Esophagus muscularis mucosa (tissue), 4 donors: ENCODE measurements at regions not wholly inside any gene's neighbourhood (a gene's known extent, or its start where the extent isn't known, plus 50 kb on each side); places are given as distances from the start of the nearest gene placed in this dataset.

Source experiments
- DNase-seq: peaks from one replicate; pipeline ENCODE4 v3.0.0-alpha.2; 2017; ENCODE audit errors: extremely low spot score
- H3K27ac ChIP-seq, 4 donors: fragments of 200-600 bp; sonication (generic); replicated peaks in 1 of 4; 1 replicate in 3 of 4; 2 replicates in 1 of 4; pipeline ENCODE4 v1.5.1; 2016 to 2019; ENCODE audit warnings: mild to moderate bottlenecking in 1 of 4
- H3K27me3 ChIP-seq, 4 donors: fragments of 200-600 bp; sonication (generic); one replicate each; pipeline versions ENCODE4 v1.5.1 to v1.6.0; 2016 to 2019
- H3K36me3 ChIP-seq, 4 donors: fragments of 200-600 bp; sonication (generic); one replicate each; pipeline ENCODE4 v1.5.1; 2016 to 2019
- H3K4me1 ChIP-seq, 4 donors: fragments of 200-600 bp; sonication (generic); one replicate each; pipeline ENCODE4 v1.5.1; 2016 to 2019
- H3K4me3 ChIP-seq, 4 donors: fragments of 200-600 bp; sonication (generic); 1 replicate in 2 of 4; 2 replicates in 2 of 4; pipeline ENCODE4 v1.5.1; 2016 to 2019; ENCODE audit warnings: mild to moderate bottlenecking in 4 of 4, moderate library complexity in 1 of 4
- H3K9me3 ChIP-seq, 4 donors: fragments of 200-600 bp; sonication (generic); 1 replicate in 3 of 4; 2 replicates in 1 of 4; pipeline ENCODE4 v1.5.1; 2016 to 2019
- EP300 ChIP-seq: sonication (generic); formaldehyde crosslinking; IDR thresholded peaks from one replicate; pipeline ENCODE4 v1.6.1; 2017; ENCODE audit warnings: antibody characterized with exemption
- POLR2A ChIP-seq: fragments of 450-650 bp; IDR thresholded peaks from one replicate; pipeline ENCODE4 v1.6.1; 2017; ENCODE audit warnings: antibody characterized with exemption, moderate library complexity, mild to moderate bottlenecking, low read depth
- POLR2AphosphoS5 ChIP-seq, 2 donors: sonication (generic); formaldehyde crosslinking; IDR thresholded peaks; one replicate each; pipeline ENCODE4 v1.6.1; 2017; ENCODE audit warnings: antibody characterized with exemption in 2 of 2
- WGBS: methylation state at CpG from one replicate; pipeline ENCODE4 v1.1.5; 2018; 5-methylcytosine and 5-hydroxymethylcytosine counted together
- intact Hi-C: fragments of 100-400 bp; cut with DNase I; formaldehyde crosslinking; loops from one replicate; pipeline ENCODE4 v1.15.1; 2023
- TF ChIP-seq, protein P1 (sequence below), 3 experiments: fragments of 200-600 bp in 2 of 3; fragments of 450-650 bp in 1 of 3; sonication (generic) in 2 of 3; IDR thresholded peaks; one replicate each; pipeline ENCODE4 v1.5.1; 2017 to 2019; ENCODE audit warnings: antibody characterized with exemption in 3 of 3, mild to moderate bottlenecking in 2 of 3, moderate library complexity in 1 of 3

DNA sequence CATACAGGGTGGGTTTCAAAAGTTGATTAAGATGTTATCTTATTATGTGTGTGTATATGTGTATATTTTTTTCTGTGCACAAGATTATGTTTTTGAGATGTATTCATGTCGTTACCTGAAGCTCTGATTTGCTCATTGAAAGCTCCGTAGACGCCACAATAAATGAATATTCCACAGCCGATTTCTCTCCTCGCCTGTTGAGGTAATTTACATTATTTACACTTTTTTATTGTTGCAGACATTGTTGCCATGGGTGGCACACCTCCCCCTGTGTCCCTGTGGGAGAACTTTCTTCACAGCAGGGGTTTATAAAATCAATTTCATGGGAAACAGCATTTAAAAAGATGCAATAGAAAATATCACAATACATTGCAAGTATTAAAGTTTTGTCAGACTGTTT lies 100.6 kb downstream of the GLI2 start:
- no peak overlapping the region for H3K4me3 ChIP-seq
- H3K9me3 ChIP-seq = no peaks in the 10 kb centered on the region
- WGBS = 95% methylated on average over 5 of the region's 5 CpGs
- H3K36me3 ChIP-seq = no peaks in the 10 kb centered on the region
- H3K27ac ChIP-seq = no peak overlapping the region
- H3K4me1 ChIP-seq = peaks cover 0 to 3% (median 2%) of the 10 kb centered on the region in 4 donors
- no peak for DNase-seq
- intact Hi-C loops = no loop called here
- no peak for TF ChIP-seq POLR2A
- TF ChIP-seq, protein P1, sequence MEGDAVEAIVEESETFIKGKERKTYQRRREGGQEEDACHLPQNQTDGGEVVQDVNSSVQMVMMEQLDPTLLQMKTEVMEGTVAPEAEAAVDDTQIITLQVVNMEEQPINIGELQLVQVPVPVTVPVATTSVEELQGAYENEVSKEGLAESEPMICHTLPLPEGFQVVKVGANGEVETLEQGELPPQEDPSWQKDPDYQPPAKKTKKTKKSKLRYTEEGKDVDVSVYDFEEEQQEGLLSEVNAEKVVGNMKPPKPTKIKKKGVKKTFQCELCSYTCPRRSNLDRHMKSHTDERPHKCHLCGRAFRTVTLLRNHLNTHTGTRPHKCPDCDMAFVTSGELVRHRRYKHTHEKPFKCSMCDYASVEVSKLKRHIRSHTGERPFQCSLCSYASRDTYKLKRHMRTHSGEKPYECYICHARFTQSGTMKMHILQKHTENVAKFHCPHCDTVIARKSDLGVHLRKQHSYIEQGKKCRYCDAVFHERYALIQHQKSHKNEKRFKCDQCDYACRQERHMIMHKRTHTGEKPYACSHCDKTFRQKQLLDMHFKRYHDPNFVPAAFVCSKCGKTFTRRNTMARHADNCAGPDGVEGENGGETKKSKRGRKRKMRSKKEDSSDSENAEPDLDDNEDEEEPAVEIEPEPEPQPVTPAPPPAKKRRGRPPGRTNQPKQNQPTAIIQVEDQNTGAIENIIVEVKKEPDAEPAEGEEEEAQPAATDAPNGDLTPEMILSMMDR (IDR thresholded peaks at IDR 0.05) = no peak
- TF ChIP-seq EP300 = no peak
- no peak for TF ChIP-seq POLR2AphosphoS5 (IDR thresholded peaks at IDR 0.05)
- no peaks in the 10 kb centered on the region for H3K27me3 ChIP-seq

GRCh38 chr2:120840795-120841487 lies 105.3 kb downstream of the GLI2 start:
- Histone ChIP-seq H3K27ac (no peak overlapping the region), H3K4me1 (peaks cover 0 to 10% (median 4%) of the 10 kb centered on the region in 4 donors), H3K4me3 (no peak overlapping the region), H3K27me3 (no peaks in the 10 kb centered on the region), H3K36me3 (no peaks in the 10 kb centered on the region), H3K9me3 (no peaks in the 10 kb centered on the region)
- intact Hi-C loops = no loop called here
- 81% methylated on average over 13 of the region's 13 CpGs for WGBS
- DNase-seq = no peak
- TF ChIP-seq EP300 = no peak
- TF ChIP-seq, protein P1 (IDR thresholded peaks at IDR 0.05) = no peak
- TF ChIP-seq POLR2AphosphoS5 (IDR thresholded peaks at IDR 0.05) = no peak
- no peak for TF ChIP-seq POLR2A

GRCh38 chr2:120842456-120843439 lies 107.1 kb downstream of the GLI2 start:
- 89% methylated on average over 12 of the region's 12 CpGs for whole genome bisulfite sequencing
- no peak for DNase-seq

GRCh38 chr2:120844070-120844738 lies 108.5 kb downstream of the GLI2 start:
- Histone ChIP-seq H3K4me1 (peaks cover 0 to 10% (median 4%) of the 10 kb centered on the region in 4 donors), H3K27ac (no peak overlapping the region), H3K27me3 (no peaks in the 10 kb centered on the region), H3K9me3 (peaks cover 0 to 8% (median 0%) of the 10 kb centered on the region in 4 donors), H3K4me3 (no peak overlapping the region), H3K36me3 (no peaks in the 10 kb centered on the region)
- WGBS = 93% methylated on average over 6 of the region's 6 CpGs
- intact Hi-C loops = no loop called here
- TF ChIP-seq, protein P1 (IDR thresholded peaks at IDR 0.05) = no peak
- DNase-seq = no peak

More at GRCh38 chr2:120842456-120843439, 107.1 kb downstream of the GLI2 start:
- H3K27me3 ChIP-seq = no peaks in the 10 kb centered on the region
- peaks cover 0 to 10% (median 4%) of the 10 kb centered on the region in 4 donors for H3K4me1 ChIP-seq
- intact Hi-C loops = no loop called here
- TF ChIP-seq EP300 = no peak
- TF ChIP-seq POLR2AphosphoS5 (IDR thresholded peaks at IDR 0.05) = no peak
- TF ChIP-seq, protein P1 (IDR thresholded peaks at IDR 0.05) = no peak
- no peak for TF ChIP-seq POLR2A
- no peaks in the 10 kb centered on the region for H3K9me3 ChIP-seq
- H3K4me3 ChIP-seq = no peak overlapping the region
- no peak overlapping the region for H3K27ac ChIP-seq
- no peaks in the 10 kb centered on the region for H3K36me3 ChIP-seq
